ENCODE measurements at regions not wholly inside any gene's neighbourhood (a gene's known extent, or its start where the extent isn't known, plus 50 kb on each side); places are given as distances from the start of the nearest gene placed in this dataset.

- H3K4me1 ChIP-seq (ENCODE audit: control insufficient read depth, insufficient read depth, low read length), result no peaks in the 10 kb centered on the region
- H3K27ac ChIP-seq (ENCODE audit: insufficient read depth, low read depth, low read length, poor library complexity, severe bottlenecking), result no peak overlapping the region
- no peak overlapping the region for H3K4me3 ChIP-seq (ENCODE audit: insufficient read depth, low read depth, low read length)
- H3K36me3 ChIP-seq (ENCODE audit: control insufficient read depth, insufficient read depth, low read length), result no peaks in the 10 kb centered on the region
- H3K9me3 ChIP-seq (ENCODE audit: control insufficient read depth, low read length), result no peaks in the 10 kb centered on the region
- H3K27me3 ChIP-seq (ENCODE audit: control insufficient read depth, insufficient read depth, low read length, poor library complexity, severe bottlenecking), result no peaks in the 10 kb centered on the region
- WGBS, 2 experiments, result 91 to 96% methylated on average over 4 of the region's 4 CpGs
Measured at GRCh38 chr11:112454841-112455240, 194.2 kb upstream of the PLET1 start.

GRCh38 chr11:112455791-112456190 is 195.1 kb upstream of the PLET1 start:
- WGBS, 2 experiments, result 78 to 94% methylated on average over 1 of the region's 1 CpG
- no peak overlapping the region for H3K27ac ChIP-seq (ENCODE audit: insufficient read depth, low read depth, low read length, poor library complexity, severe bottlenecking)
- no peaks in the 10 kb centered on the region for H3K4me1 ChIP-seq (ENCODE audit: control insufficient read depth, insufficient read depth, low read length)
- H3K9me3 ChIP-seq (ENCODE audit: control insufficient read depth, low read length), result no peaks in the 10 kb centered on the region
- no peaks in the 10 kb centered on the region for H3K36me3 ChIP-seq (ENCODE audit: control insufficient read depth, insufficient read depth, low read length)
- H3K4me3 ChIP-seq (ENCODE audit: insufficient read depth, low read depth, low read length), result no peak overlapping the region
- H3K27me3 ChIP-seq (ENCODE audit: control insufficient read depth, insufficient read depth, low read length, poor library complexity, severe bottlenecking), result no peaks in the 10 kb centered on the region

- Histone ChIP-seq H3K27ac (ENCODE audit: insufficient read depth, low read depth, low read length, poor library complexity, severe bottlenecking) (no peak overlapping the region), H3K27me3 (ENCODE audit: control insufficient read depth, insufficient read depth, low read length, poor library complexity, severe bottlenecking) (no peaks in the 10 kb centered on the region), H3K4me1 (ENCODE audit: control insufficient read depth, insufficient read depth, low read length) (no peaks in the 10 kb centered on the region), H3K36me3 (ENCODE audit: control insufficient read depth, insufficient read depth, low read length) (no peaks in the 10 kb centered on the region), H3K9me3 (ENCODE audit: control insufficient read depth, low read length) (no peaks in the 10 kb centered on the region), H3K4me3 (ENCODE audit: insufficient read depth, low read depth, low read length) (no peak overlapping the region)
- 93 to 97% methylated on average over 2 of the region's 2 CpGs for WGBS, 2 experiments
Measured at GRCh38 chr11:112457532-112457931, 196.9 kb upstream of the PLET1 start.

- no peaks in the 10 kb centered on the region for H3K36me3 ChIP-seq (ENCODE audit: control insufficient read depth, insufficient read depth, low read length)
- no peak overlapping the region for H3K4me3 ChIP-seq (ENCODE audit: insufficient read depth, low read depth, low read length)
- 100% methylated on average over 1 of the region's 4 CpGs; no CpG with 5 or more reads in 1 of the 2 experiments for WGBS, 2 experiments
- H3K27me3 ChIP-seq (ENCODE audit: control insufficient read depth, insufficient read depth, low read length, poor library complexity, severe bottlenecking), result no peaks in the 10 kb centered on the region
- H3K27ac ChIP-seq (ENCODE audit: insufficient read depth, low read depth, low read length, poor library complexity, severe bottlenecking), result no peak overlapping the region
- H3K4me1 ChIP-seq (ENCODE audit: control insufficient read depth, insufficient read depth, low read length), result no peaks in the 10 kb centered on the region
- no peaks in the 10 kb centered on the region for H3K9me3 ChIP-seq (ENCODE audit: control insufficient read depth, low read length)
Measured at GRCh38 chr11:112459001-112459400, 198.3 kb upstream of the PLET1 start.

GRCh38 chr11:112460141-112460540 is 199.5 kb upstream of the PLET1 start:
- Histone ChIP-seq H3K4me1 (ENCODE audit: control insufficient read depth, insufficient read depth, low read length) (no peaks in the 10 kb centered on the region), H3K9me3 (ENCODE audit: control insufficient read depth, low read length) (no peaks in the 10 kb centered on the region), H3K27ac (ENCODE audit: insufficient read depth, low read depth, low read length, poor library complexity, severe bottlenecking) (no peak overlapping the region), H3K4me3 (ENCODE audit: insufficient read depth, low read depth, low read length) (no peak overlapping the region), H3K36me3 (ENCODE audit: control insufficient read depth, insufficient read depth, low read length) (no peaks in the 10 kb centered on the region), H3K27me3 (ENCODE audit: control insufficient read depth, insufficient read depth, low read length, poor library complexity, severe bottlenecking) (no peaks in the 10 kb centered on the region)
- 94 to 96% methylated on average over 2 of the region's 5 CpGs for WGBS, 2 experiments

- H3K4me1 ChIP-seq (ENCODE audit: control insufficient read depth, insufficient read depth, low read length), result no peaks in the 10 kb centered on the region
- no peak overlapping the region for H3K4me3 ChIP-seq (ENCODE audit: insufficient read depth, low read depth, low read length)
- H3K9me3 ChIP-seq (ENCODE audit: control insufficient read depth, low read length), result no peaks in the 10 kb centered on the region
- no peak overlapping the region for H3K27ac ChIP-seq (ENCODE audit: insufficient read depth, low read depth, low read length, poor library complexity, severe bottlenecking)
- WGBS, 2 experiments, result 94 to 95% methylated on average over 1 of the region's 1 CpG
- no peaks in the 10 kb centered on the region for H3K36me3 ChIP-seq (ENCODE audit: control insufficient read depth, insufficient read depth, low read length)
- no peaks in the 10 kb centered on the region for H3K27me3 ChIP-seq (ENCODE audit: control insufficient read depth, insufficient read depth, low read length, poor library complexity, severe bottlenecking)
Measured at GRCh38 chr11:112464949-112465348, 204.3 kb upstream of the PLET1 start.

GRCh38 chr11:112465433-112466024 is 204.9 kb upstream of the PLET1 start:
- WGBS, 2 experiments, result 90 to 91% methylated on average over 6 of the region's 6 CpGs
- no peaks in the 10 kb centered on the region for H3K9me3 ChIP-seq (ENCODE audit: control insufficient read depth, low read length)
- H3K4me3 ChIP-seq (ENCODE audit: insufficient read depth, low read depth, low read length), result no peak overlapping the region
- H3K27ac ChIP-seq (ENCODE audit: insufficient read depth, low read depth, low read length, poor library complexity, severe bottlenecking), result no peak overlapping the region
- no peaks in the 10 kb centered on the region for H3K27me3 ChIP-seq (ENCODE audit: control insufficient read depth, insufficient read depth, low read length, poor library complexity, severe bottlenecking)
- H3K36me3 ChIP-seq (ENCODE audit: control insufficient read depth, insufficient read depth, low read length), result no peaks in the 10 kb centered on the region
- H3K4me1 ChIP-seq (ENCODE audit: control insufficient read depth, insufficient read depth, low read length), result no peaks in the 10 kb centered on the region

GRCh38 chr11:112467721-112468120 is 207.1 kb upstream of the PLET1 start:
- H3K4me1 ChIP-seq (ENCODE audit: control insufficient read depth, insufficient read depth, low read length), result no peaks in the 10 kb centered on the region
- H3K27me3 ChIP-seq (ENCODE audit: control insufficient read depth, insufficient read depth, low read length, poor library complexity, severe bottlenecking), result no peaks in the 10 kb centered on the region
- 93 to 100% methylated on average over 3 of the region's 3 CpGs for WGBS, 2 experiments
- H3K4me3 ChIP-seq (ENCODE audit: insufficient read depth, low read depth, low read length), result no peak overlapping the region
- no peaks in the 10 kb centered on the region for H3K9me3 ChIP-seq (ENCODE audit: control insufficient read depth, low read length)
- no peak overlapping the region for H3K27ac ChIP-seq (ENCODE audit: insufficient read depth, low read depth, low read length, poor library complexity, severe bottlenecking)
- H3K36me3 ChIP-seq (ENCODE audit: control insufficient read depth, insufficient read depth, low read length), result no peaks in the 10 kb centered on the region

- no peak overlapping the region for H3K4me3 ChIP-seq (ENCODE audit: insufficient read depth, low read depth, low read length)
- WGBS, 2 experiments, result 92 to 93% methylated on average over 4 of the region's 4 CpGs
Measured at GRCh38 chr11:112469376-112469775, 208.7 kb upstream of the PLET1 start.

GRCh38 chr11:112470355-112470754 is 209.7 kb upstream of the PLET1 start:
- 92 to 93% methylated on average over 2 to 4 of the region's 4 CpGs for WGBS, 2 experiments
- H3K27ac ChIP-seq (ENCODE audit: insufficient read depth, low read depth, low read length, poor library complexity, severe bottlenecking), result no peak overlapping the region
- H3K4me3 ChIP-seq (ENCODE audit: insufficient read depth, low read depth, low read length), result no peak overlapping the region
- H3K27me3 ChIP-seq (ENCODE audit: control insufficient read depth, insufficient read depth, low read length, poor library complexity, severe bottlenecking), result no peaks in the 10 kb centered on the region
- peaks cover 2% of the 10 kb centered on the region for H3K9me3 ChIP-seq (ENCODE audit: control insufficient read depth, low read length)
- H3K36me3 ChIP-seq (ENCODE audit: control insufficient read depth, insufficient read depth, low read length), result no peaks in the 10 kb centered on the region
- no peaks in the 10 kb centered on the region for H3K4me1 ChIP-seq (ENCODE audit: control insufficient read depth, insufficient read depth, low read length)

More at GRCh38 chr11:112469376-112469775, 208.7 kb upstream of the PLET1 start:
- H3K27ac ChIP-seq (ENCODE audit: insufficient read depth, low read depth, low read length, poor library complexity, severe bottlenecking), result no peak overlapping the region
- no peaks in the 10 kb centered on the region for H3K27me3 ChIP-seq (ENCODE audit: control insufficient read depth, insufficient read depth, low read length, poor library complexity, severe bottlenecking)
- no peaks in the 10 kb centered on the region for H3K36me3 ChIP-seq (ENCODE audit: control insufficient read depth, insufficient read depth, low read length)
- peaks cover 2% of the 10 kb centered on the region for H3K9me3 ChIP-seq (ENCODE audit: control insufficient read depth, low read length)
- no peaks in the 10 kb centered on the region for H3K4me1 ChIP-seq (ENCODE audit: control insufficient read depth, insufficient read depth, low read length)

GRCh38 chr11:112471731-112472130 is 211.1 kb upstream of the PLET1 start:
- Histone ChIP-seq H3K4me3 (ENCODE audit: insufficient read depth, low read depth, low read length) (no peak overlapping the region), H3K4me1 (ENCODE audit: control insufficient read depth, insufficient read depth, low read length) (no peaks in the 10 kb centered on the region), H3K9me3 (ENCODE audit: control insufficient read depth, low read length) (peaks cover 2% of the 10 kb centered on the region), H3K27ac (ENCODE audit: insufficient read depth, low read depth, low read length, poor library complexity, severe bottlenecking) (no peak overlapping the region), H3K36me3 (ENCODE audit: control insufficient read depth, insufficient read depth, low read length) (no peaks in the 10 kb centered on the region), H3K27me3 (ENCODE audit: control insufficient read depth, insufficient read depth, low read length, poor library complexity, severe bottlenecking) (no peaks in the 10 kb centered on the region)
- 92 to 94% methylated on average over 5 of the region's 5 CpGs for WGBS, 2 experiments
